K562 (cell line): ENCODE measurements at regions not wholly inside any gene's neighbourhood (a gene's known extent, or its start where the extent isn't known, plus 50 kb on each side); places are given as distances from the start of the nearest gene placed in this dataset.

Source experiments
- ATAC-seq: fragments of 200-7000 bp; cut with Tn5 transposase; 3 replicates; pipeline ENCODE4 v1.9.1; 2020; ENCODE audit warnings: moderate library complexity
- BruUV-seq: library from RNA; stranded (reverse); fragments of 400-500 nt; replicated peaks from 2 replicates; lab custom pipeline; 2021; lab: Mats Ljungman, UMichigan
- CTCF ChIA-PET: fragments of 300-600 bp; formaldehyde crosslinking; extraction: SDS; loops from one replicate; lab custom pipeline; 2021; ENCODE audit warnings: low intra/inter-chr PET ratio; lab: Yijun Ruan, JAX
- POLR2A ChIA-PET: fragments of 300-600, 350-650 bp; sonication (Branson Sonifier 250); formaldehyde crosslinking; extraction: SDS; loops from one replicate; lab custom pipeline; 2021; ENCODE audit warnings: antibody characterized with exemption, inconsistent platforms; lab: Yijun Ruan, JAX
- DNase-seq, 4 experiments: peaks; one replicate each; pipeline versions ENCODE4 v3.0.0 to v3.0.0-alpha.2; 2011 to 2018; ENCODE audit warnings: low spot score in 3 of 4, mixed read lengths in 3 of 4; ENCODE audit errors: extremely low read depth in 1 of 4
- FAIRE-seq: peaks from 2 replicates; lab custom pipeline; 2011; peaks lifted over from hg19 to GRCh38; lab: Jason Lieb, UNC
- H2AFZ ChIP-seq: 2 replicates; pipeline ENCODE4 v1.6.0; 2011; ENCODE audit warnings: low read depth, low read length, control low read depth, inconsistent platforms
- H3K27ac ChIP-seq: fragments of 200-600 bp; 3 replicates; pipeline ENCODE4 v1.8.0; 2011; ENCODE audit warnings: low read depth, mild to moderate bottlenecking, control low read depth, inconsistent platforms, low read length, moderate library complexity, mixed read lengths; ENCODE audit errors: extremely low read depth
- H3K27me3 ChIP-seq, 2 experiments: fragments of 300-600 bp in 1 of 2; 2 replicates in 1 of 2; 3 replicates in 1 of 2; pipeline versions ENCODE4 v1.6.0 to v1.8.0; 2011; ENCODE audit warnings: inconsistent platforms in 2 of 2, low read length in 2 of 2, mild to moderate bottlenecking in 1 of 2, mixed read lengths in 1 of 2, moderate library complexity in 1 of 2; ENCODE audit not compliant: control insufficient read depth in 2 of 2, insufficient read depth in 2 of 2
- H3K36me3 ChIP-seq: fragments of 300-600 bp; 3 replicates; pipeline ENCODE4 v1.8.0; 2011; ENCODE audit warnings: mild to moderate bottlenecking, low read length, inconsistent platforms; ENCODE audit not compliant: control insufficient read depth, insufficient read depth
- H3K4me1 ChIP-seq, 2 experiments: fragments of 200-600 bp in 1 of 2; replicated peaks in 1 of 2; 2 replicates in 1 of 2; 3 replicates in 1 of 2; pipeline versions ENCODE4 v1.5.1 to v1.8.0; 2011; ENCODE audit warnings: inconsistent platforms in 2 of 2, low read length in 2 of 2, mild to moderate bottlenecking in 1 of 2, mixed read lengths in 1 of 2, moderate library complexity in 1 of 2; ENCODE audit not compliant: control insufficient read depth in 2 of 2, insufficient read depth in 2 of 2
- H3K4me2 ChIP-seq: 2 replicates; pipeline ENCODE4 v1.6.1; 2011; ENCODE audit warnings: low read length, control low read depth, inconsistent platforms, mixed read lengths; ENCODE audit not compliant: insufficient read depth
- H3K4me3 ChIP-seq: fragments of 200-600 bp; sonication (generic), shearing (Covaris generic); 2 replicates; pipeline ENCODE4 v1.5.1; 2016; ENCODE audit warnings: control low read depth, inconsistent platforms
- H3K79me2 ChIP-seq: fragments of 200-600 bp; 3 replicates; pipeline ENCODE4 v1.8.0; 2011; ENCODE audit warnings: low read length, inconsistent platforms; ENCODE audit not compliant: control insufficient read depth, insufficient read depth
- H3K9ac ChIP-seq, 2 experiments: 2 replicates each; pipeline versions ENCODE4 v1.6.0 to v1.6.1; 2011; ENCODE audit warnings: low read depth in 2 of 2, low read length in 2 of 2, control low read depth in 1 of 2, inconsistent platforms in 1 of 2, mild to moderate bottlenecking in 1 of 2, mixed read lengths in 1 of 2; ENCODE audit not compliant: insufficient read depth in 1 of 2
- H3K9me1 ChIP-seq: one replicate; pipeline ENCODE4 v1.6.0; 2011; ENCODE audit warnings: inconsistent platforms, mild to moderate bottlenecking, low read length, moderate library complexity; ENCODE audit not compliant: control insufficient read depth, insufficient read depth
- H3K9me3 ChIP-seq: replicated peaks from 2 replicates; pipeline ENCODE4 v1.5.1; 2011; ENCODE audit warnings: low read depth, low read length, inconsistent platforms; ENCODE audit not compliant: control insufficient read depth, insufficient read depth
- H4K20me1 ChIP-seq: replicated peaks from 2 replicates; pipeline ENCODE4 v1.6.1; 2011; ENCODE audit warnings: low read length, inconsistent platforms, mixed read lengths; ENCODE audit not compliant: control insufficient read depth, insufficient read depth
- GTF2E2 ChIP-seq: fragments of 200-800 bp; sonication (Bioruptor generic); IDR thresholded peaks from 2 replicates; pipeline ENCODE4 v1.6.1; 2016; ENCODE audit warnings: missing genetic modification characterization, missing compliant biosample characterization
- HNRNPLL ChIP-seq: fragments of 200-400 bp; formaldehyde crosslinking; IDR thresholded peaks from 2 replicates; pipeline ENCODE4 v1.6.1; 2017; ENCODE audit warnings: low read length, low read depth, mild to moderate bottlenecking; ENCODE audit not compliant: poor library complexity, severe bottlenecking
- NR2F6 ChIP-seq: fragments of 450-650 bp; formaldehyde crosslinking; IDR thresholded peaks from 2 replicates; pipeline ENCODE4 v1.4.0; 2020; ENCODE audit warnings: mild to moderate bottlenecking
- POLR2B ChIP-seq: fragments of 450-650 bp; IDR thresholded peaks from 2 replicates; pipeline ENCODE4 v1.6.1; 2018; ENCODE audit warnings: low read depth; ENCODE audit not compliant: partially characterized antibody
- RCOR1 ChIP-seq, 2 experiments: IDR thresholded peaks; 2 replicates each; pipeline ENCODE4 v1.6.1; 2012; ENCODE audit warnings: low read depth in 2 of 2, low read length in 2 of 2, borderline replicate concordance in 1 of 2, improper control_type of control experiment in 1 of 2
- ZNF124 ChIP-seq: sonication (generic); formaldehyde crosslinking; IDR thresholded peaks from 2 replicates; pipeline ENCODE4 v1.8.1; 2022; ENCODE audit warnings: missing genetic modification reagents
- ZNF174 ChIP-seq: fragments of 250-450 bp; sonication (Bioruptor Pico); IDR thresholded peaks from 2 replicates; pipeline ENCODE4 v1.4.0; 2020; ENCODE audit warnings: mild to moderate bottlenecking
- ZNF282 ChIP-seq: sonication (generic); formaldehyde crosslinking; IDR thresholded peaks from 2 replicates; pipeline ENCODE4 v1.8.1; 2023; ENCODE audit warnings: missing genetic modification reagents
- ZNF444 ChIP-seq: fragments of 250-450 bp; sonication (Bioruptor Pico); IDR thresholded peaks from 2 replicates; pipeline ENCODE4 v1.4.0; 2020; ENCODE audit warnings: mild to moderate bottlenecking, moderate library complexity
- WGBS: fragments of 100-300 bp; shearing (Covaris generic); methylation state at CpG from one replicate; pipeline ENCODE4 v1.1.6; 2016; ENCODE audit warnings: low coverage, mixed read lengths; ENCODE audit not compliant: insufficient coverage; ENCODE audit errors: missing lambda C conversion rate; 5-methylcytosine and 5-hydroxymethylcytosine counted together
- in situ Hi-C: fragments of 300-500 bp; cut with MboI; formaldehyde crosslinking; loops from 4 replicates; pipeline ENCODE4 v1.15.0; 2018; ENCODE audit warnings: inconsistent platforms, mixed read lengths
- intact Hi-C: fragments of 100-400 bp; cut with micrococcal nuclease; formaldehyde crosslinking; loops from 2 replicates; pipeline ENCODE4 v1.14.2; 2022
- TF ChIP-seq, protein P1 (sequence below): fragments of 450-650 bp; formaldehyde crosslinking; IDR thresholded peaks from 2 replicates; pipeline ENCODE4 v1.4.0; 2022; ENCODE audit warnings: mild to moderate bottlenecking, moderate library complexity
- TF ChIP-seq, protein P2 (sequence below): fragments of 450-650 bp; formaldehyde crosslinking; IDR thresholded peaks from 2 replicates; pipeline ENCODE4 v1.4.0; 2020; ENCODE audit warnings: mild to moderate bottlenecking, moderate library complexity
- TF ChIP-seq, protein P3 (sequence below): fragments of 250-450 bp; sonication (Bioruptor Pico); IDR thresholded peaks from 2 replicates; pipeline ENCODE4 v1.6.1; 2021; ENCODE audit warnings: mild to moderate bottlenecking

DNA sequence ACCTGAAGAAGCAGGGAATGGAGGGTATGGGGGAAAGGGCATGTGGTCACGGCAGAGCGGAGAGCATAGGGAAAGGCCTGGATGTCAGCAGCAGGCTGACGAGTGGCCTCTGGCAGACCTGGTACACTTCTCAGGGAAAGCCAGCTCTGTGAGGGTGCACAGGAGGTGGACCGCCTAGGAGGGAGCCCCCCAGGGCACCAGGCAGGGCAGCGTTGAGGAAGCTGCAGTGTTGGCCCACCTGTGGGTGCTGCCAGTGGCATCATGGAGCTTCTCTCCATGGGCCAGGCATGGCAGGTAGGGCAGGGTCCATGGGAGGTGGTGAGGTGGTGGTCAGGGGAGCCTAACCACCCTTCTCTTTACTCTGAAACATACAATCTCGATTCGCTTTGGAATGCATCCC is 143.0 kb upstream of the PITX1 start:
- ATAC-seq: no peak
- no peaks in the 10 kb centered on the region for H4K20me1 ChIP-seq
- in situ Hi-C loops: no loop called here
- POLR2A ChIA-PET: interaction anchor here (1.3 kb wide), 1 partner anchor 9 kb away, joined by 4 read pairs; no protein-coding TSS in a partner anchor
- TF ChIP-seq RCOR1 (IDR thresholded peaks at IDR 0.05; ENCODE audit: borderline replicate concordance in 1 of 2, low read depth in 2 of 2, low read length in 2 of 2): no peak
- TF ChIP-seq, protein P1, sequence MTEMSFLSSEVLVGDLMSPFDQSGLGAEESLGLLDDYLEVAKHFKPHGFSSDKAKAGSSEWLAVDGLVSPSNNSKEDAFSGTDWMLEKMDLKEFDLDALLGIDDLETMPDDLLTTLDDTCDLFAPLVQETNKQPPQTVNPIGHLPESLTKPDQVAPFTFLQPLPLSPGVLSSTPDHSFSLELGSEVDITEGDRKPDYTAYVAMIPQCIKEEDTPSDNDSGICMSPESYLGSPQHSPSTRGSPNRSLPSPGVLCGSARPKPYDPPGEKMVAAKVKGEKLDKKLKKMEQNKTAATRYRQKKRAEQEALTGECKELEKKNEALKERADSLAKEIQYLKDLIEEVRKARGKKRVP (CRISPR knock-in tag): no peak
- TF ChIP-seq GTF2E2 (tag): no peak
- TF ChIP-seq, protein P2, sequence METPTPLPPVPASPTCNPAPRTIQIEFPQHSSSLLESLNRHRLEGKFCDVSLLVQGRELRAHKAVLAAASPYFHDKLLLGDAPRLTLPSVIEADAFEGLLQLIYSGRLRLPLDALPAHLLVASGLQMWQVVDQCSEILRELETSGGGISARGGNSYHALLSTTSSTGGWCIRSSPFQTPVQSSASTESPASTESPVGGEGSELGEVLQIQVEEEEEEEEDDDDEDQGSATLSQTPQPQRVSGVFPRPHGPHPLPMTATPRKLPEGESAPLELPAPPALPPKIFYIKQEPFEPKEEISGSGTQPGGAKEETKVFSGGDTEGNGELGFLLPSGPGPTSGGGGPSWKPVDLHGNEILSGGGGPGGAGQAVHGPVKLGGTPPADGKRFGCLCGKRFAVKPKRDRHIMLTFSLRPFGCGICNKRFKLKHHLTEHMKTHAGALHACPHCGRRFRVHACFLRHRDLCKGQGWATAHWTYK: no peak
- TF ChIP-seq ZNF444 (CRISPR knock-in tag): no peak
- TF ChIP-seq NR2F6 (CRISPR knock-in tag): no peak
- TF ChIP-seq, protein P3, sequence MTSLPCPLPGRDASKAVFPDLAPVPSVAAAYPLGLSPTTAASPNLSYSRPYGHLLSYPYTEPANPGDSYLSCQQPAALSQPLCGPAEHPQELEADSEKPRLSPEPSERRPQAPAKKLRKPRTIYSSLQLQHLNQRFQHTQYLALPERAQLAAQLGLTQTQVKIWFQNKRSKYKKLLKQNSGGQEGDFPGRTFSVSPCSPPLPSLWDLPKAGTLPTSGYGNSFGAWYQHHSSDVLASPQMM: no peak
- TF ChIP-seq ZNF282 (CRISPR knock-in tag): no peak
- no peak for TF ChIP-seq ZNF174
- TF ChIP-seq POLR2B: no peak
- TF ChIP-seq ZNF124 (CRISPR knock-in tag): no peak
- no peak for TF ChIP-seq HNRNPLL
- TF ChIP-seq, all 486 proteins: peak for 0
- Histone ChIP-seq H3K9me1 (no peaks in the 10 kb centered on the region), H3K4me2 (no peak overlapping the region), H3K9me3 (no peaks in the 10 kb centered on the region), H2AFZ (no peak overlapping the region), H3K27ac (no peak overlapping the region), H3K79me2 (peaks cover 7% of the 10 kb centered on the region; the same call in 1 of the 3 replicates), H3K36me3 (no peaks in the 10 kb centered on the region), H3K4me3 (no peak overlapping the region), H3K9ac (0 out of 4 replicates have a peak overlapping the region, but pooled peaks of 1 of the 2 experiments have one; percentile 31), H3K27me3 (no peaks in the 10 kb centered on the region), H3K4me1 (peaks cover 27 to 40% of the 10 kb centered on the region in 2 experiments; a peak in 4 of 5 replicates)
- BruUV-seq: no TSS peak
- FAIRE-seq (no peak), DNase-seq (no peak)
- CTCF ChIA-PET: no interaction called here
- intact Hi-C loops: no loop called here
- WGBS: 81% methylated on average over 7 of the region's 7 CpGs
